GM23338 (cell line): ENCODE measurements at regions not wholly inside any gene's neighbourhood (a gene's known extent, or its start where the extent isn't known, plus 50 kb on each side); places are given as distances from the start of the nearest gene placed in this dataset.

ENCODE experiments used
- ATAC-seq: fragments of 200-7000 bp; cut with Tn5 transposase; 3 replicates; pipeline ENCODE4 v1.9.1; 2020
- DNase-seq: peaks from one replicate; pipeline ENCODE4 v3.0.0-alpha.2; 2015; ENCODE audit warnings: low spot score
- H2AFZ ChIP-seq: fragments of 200-600 bp; sonication (generic); 2 replicates; pipeline ENCODE4 v1.8.0; 2016; ENCODE audit warnings: antibody characterized with exemption, mild to moderate bottlenecking, moderate library complexity
- H3F3A ChIP-seq: fragments of 200-600 bp; sonication (generic); replicated peaks from 2 replicates; pipeline ENCODE4 v1.8.0; 2017; ENCODE audit warnings: antibody characterized with exemption, mixed run types, low read depth
- H3K27ac ChIP-seq: fragments of 200-600 bp; sonication (generic); 2 replicates; pipeline ENCODE4 v1.6.1; 2016; ENCODE audit warnings: low read depth
- H3K27me3 ChIP-seq: fragments of 200-600 bp; sonication (generic); 2 replicates; pipeline ENCODE4 v1.8.0; 2016; ENCODE audit warnings: mild to moderate bottlenecking, mixed run types, moderate library complexity; ENCODE audit not compliant: insufficient read depth
- H3K36me3 ChIP-seq: fragments of 200-600 bp; sonication (generic); 2 replicates; pipeline ENCODE4 v1.8.0; 2016; ENCODE audit warnings: mild to moderate bottlenecking; ENCODE audit not compliant: insufficient read depth
- H3K4me1 ChIP-seq: fragments of 200-600 bp; sonication (generic); 2 replicates; pipeline ENCODE4 v1.8.0; 2016; ENCODE audit warnings: mild to moderate bottlenecking, moderate library complexity; ENCODE audit not compliant: insufficient read depth
- H3K4me2 ChIP-seq: fragments of 200-600 bp; sonication (generic); 2 replicates; pipeline ENCODE4 v1.7.1; 2017; ENCODE audit warnings: mixed run types
- H3K4me3 ChIP-seq: fragments of 200-600 bp; sonication (generic); 2 replicates; pipeline ENCODE4 v1.6.1; 2016; ENCODE audit warnings: mixed run types
- H3K79me2 ChIP-seq: fragments of 200-600 bp; sonication (generic); replicated peaks from 2 replicates; pipeline ENCODE4 v1.8.0; 2017; ENCODE audit warnings: mild to moderate bottlenecking; ENCODE audit not compliant: insufficient read depth
- H3K9me2 ChIP-seq: fragments of 200-600 bp; sonication (generic); 2 replicates; pipeline ENCODE4 v1.8.0; 2017; ENCODE audit not compliant: insufficient read depth
- H4K20me1 ChIP-seq: fragments of 200-600 bp; sonication (generic); replicated peaks from 2 replicates; pipeline ENCODE4 v1.8.0; 2017; ENCODE audit warnings: mild to moderate bottlenecking; ENCODE audit not compliant: insufficient read depth
- H3K27ac Mint-ChIP-seq: 2 replicates; pipeline ENCODE4 v1.8.0; 2020; ENCODE audit warnings: inconsistent platforms, mild to moderate bottlenecking, moderate library complexity, mixed read lengths
- H3K27me3 Mint-ChIP-seq: 3 replicates; pipeline ENCODE4 v1.8.0; 2022; ENCODE audit warnings: low read depth, mild to moderate bottlenecking, moderate library complexity, mixed read lengths, inconsistent platforms; ENCODE audit not compliant: insufficient read depth, poor library complexity
- H3K36me3 Mint-ChIP-seq: 3 replicates; pipeline ENCODE4 v1.8.0; 2021; ENCODE audit warnings: low read depth, mild to moderate bottlenecking, inconsistent platforms, moderate library complexity, mixed read lengths
- H3K4me1 Mint-ChIP-seq: 3 replicates; pipeline ENCODE4 v1.8.0; 2020; ENCODE audit warnings: mild to moderate bottlenecking, inconsistent platforms, mixed read lengths
- H3K4me3 Mint-ChIP-seq: 3 replicates; pipeline ENCODE4 v1.8.0; 2021; ENCODE audit warnings: moderate library complexity, mild to moderate bottlenecking, inconsistent platforms, mixed read lengths
- H3K9me3 Mint-ChIP-seq: 3 replicates; pipeline ENCODE4 v1.8.0; 2020; ENCODE audit warnings: moderate library complexity, mild to moderate bottlenecking, inconsistent platforms, mixed read lengths
- CREB1 ChIP-seq: fragments of 250-450 bp; sonication (Bioruptor Pico); IDR thresholded peaks from 2 replicates; pipeline ENCODE4 v1.5.0; 2020; ENCODE audit warnings: low read depth, mild to moderate bottlenecking, moderate library complexity
- CTCF ChIP-seq, 2 experiments: fragments of 200-600 bp in 1 of 2; sonication (generic) in 1 of 2; conservative IDR thresholded peaks; 2 replicates each; pipeline versions ENCODE4 v1.5.1 to v1.6.1; 2016 to 2017; ENCODE audit warnings: antibody characterized with exemption in 2 of 2, low read depth in 2 of 2, mild to moderate bottlenecking in 2 of 2, moderate library complexity in 1 of 2
- ETS1 ChIP-seq: IDR thresholded peaks from 2 replicates; pipeline ENCODE4 v1.6.1; 2016; ENCODE audit warnings: antibody characterized with exemption
- EZH2 ChIP-seq: fragments of 200-600 bp; sonication (generic); IDR thresholded peaks from one replicate; pipeline ENCODE4 v1.8.0; 2017; ENCODE audit warnings: antibody characterized with exemption, mild to moderate bottlenecking, low read depth; ENCODE audit not compliant: unreplicated experiment
- JUNB ChIP-seq: IDR thresholded peaks from one replicate; pipeline ENCODE4 v1.6.1; 2016; ENCODE audit warnings: antibody characterized with exemption; ENCODE audit not compliant: unreplicated experiment
- POLR2AphosphoS5 ChIP-seq: IDR thresholded peaks from 2 replicates; pipeline ENCODE4 v1.6.1; 2016; ENCODE audit warnings: antibody characterized with exemption, low read depth
- REST ChIP-seq: IDR thresholded peaks from one replicate; pipeline ENCODE4 v1.6.1; 2018; ENCODE audit warnings: antibody characterized with exemption; ENCODE audit not compliant: unreplicated experiment
- ZNF331 ChIP-seq: fragments of 250-450 bp; sonication (Bioruptor Pico); IDR thresholded peaks from 2 replicates; pipeline ENCODE4 v1.5.0; 2020; ENCODE audit warnings: low read depth, mild to moderate bottlenecking, moderate library complexity

- no peak overlapping the region for H3K4me2 ChIP-seq
- no peaks in the 10 kb centered on the region for H3K79me2 ChIP-seq
- no peak overlapping the region for H3K4me3 ChIP-seq
- H3K4me3 Mint-ChIP-seq = no peak overlapping the region
- H3K9me3 Mint-ChIP-seq = no peaks in the 10 kb centered on the region; the same call in 2 of the 3 replicates
- H3K36me3 Mint-ChIP-seq = no peaks in the 10 kb centered on the region
- peaks cover 3% of the 10 kb centered on the region; the same call in 1 of the 2 replicates for H3K4me1 ChIP-seq
- H3K27ac ChIP-seq = no peak overlapping the region
- H3F3A ChIP-seq = no peaks in the 10 kb centered on the region
- TF ChIP-seq JUNB (no peak), POLR2AphosphoS5 (no peak), REST (no peak), EZH2 (no peak), CREB1 (CRISPR knock-in tag) (no peak)
- no peak overlapping the region for H3K27ac Mint-ChIP-seq
- H3K4me1 Mint-ChIP-seq = peaks cover 20% of the 10 kb centered on the region
- H3K27me3 Mint-ChIP-seq = peaks cover 2% of the 10 kb centered on the region
- DNase-seq (no peak), ATAC-seq (no peak)
- no peaks in the 10 kb centered on the region for H3K36me3 ChIP-seq
- no peaks in the 10 kb centered on the region for H4K20me1 ChIP-seq
- H3K9me2 ChIP-seq = no peaks in the 10 kb centered on the region
- H2AFZ ChIP-seq = no peak overlapping the region
- no peaks in the 10 kb centered on the region for H3K27me3 ChIP-seq
Measured at GRCh38 chr5:168187614-168188013, 103.8 kb upstream of the WWC1 start.

- Histone ChIP-seq H3F3A (no peaks in the 10 kb centered on the region), H2AFZ (no peak overlapping the region), H3K27me3 (no peaks in the 10 kb centered on the region), H3K27ac (no peak overlapping the region), H3K4me3 (no peak overlapping the region), H3K4me2 (no peak overlapping the region), H3K9me2 (no peaks in the 10 kb centered on the region), H3K36me3 (no peaks in the 10 kb centered on the region), H3K79me2 (no peaks in the 10 kb centered on the region), H3K4me1 (peaks cover 3% of the 10 kb centered on the region; the same call in 1 of the 2 replicates), H4K20me1 (no peaks in the 10 kb centered on the region)
- no peaks in the 10 kb centered on the region for H3K36me3 Mint-ChIP-seq
- H3K4me1 Mint-ChIP-seq = peaks cover 20% of the 10 kb centered on the region
- no peak for ATAC-seq
- DNase-seq = no peak
- no peaks in the 10 kb centered on the region; the same call in 2 of the 3 replicates for H3K9me3 Mint-ChIP-seq
- no peak overlapping the region for H3K27ac Mint-ChIP-seq
- no peak overlapping the region for H3K4me3 Mint-ChIP-seq
- no peak for TF ChIP-seq ETS1
- no peak for TF ChIP-seq CTCF (conservative IDR thresholded peaks at IDR 0.05; ENCODE audit: low read depth in 2 of 2)
- TF ChIP-seq ZNF331 (CRISPR knock-in tag) = no peak
- peaks cover 2% of the 10 kb centered on the region for H3K27me3 Mint-ChIP-seq
Measured at GRCh38 chr5:168188182-168188581, 103.3 kb upstream of the WWC1 start.
